ENCODE measurements at regions not wholly inside any gene's neighbourhood (a gene's known extent, or its start where the extent isn't known, plus 50 kb on each side); places are given as distances from the start of the nearest gene placed in this dataset.
"Not testable (repeated sequence)": the region's sequence is repeated elsewhere in the genome, so short reads cannot be mapped to it uniquely, and the experiment has no call there.

DNA sequence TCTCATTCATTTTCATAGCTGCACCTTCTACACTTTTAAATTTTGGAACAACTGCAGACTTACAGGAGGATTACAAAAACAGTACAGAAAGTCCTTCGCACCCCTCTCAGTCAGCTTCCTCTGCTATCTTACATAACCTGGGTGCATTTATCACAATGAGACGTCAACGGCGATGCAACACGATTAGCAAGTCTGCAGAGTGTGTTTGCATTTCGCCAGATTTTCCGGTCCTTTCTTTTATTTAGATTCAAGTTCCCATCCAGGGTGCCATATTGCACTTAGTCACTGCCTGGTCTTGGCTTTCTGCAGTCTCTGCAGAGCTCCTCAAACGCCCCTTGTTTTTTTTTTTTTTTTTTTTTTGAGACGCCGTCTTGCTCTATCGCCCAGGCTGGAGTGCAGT, 85.9 kb downstream of the ASMT start:
- H3K4me3 Mint-ChIP-seq: no peak overlapping the region

DNA sequence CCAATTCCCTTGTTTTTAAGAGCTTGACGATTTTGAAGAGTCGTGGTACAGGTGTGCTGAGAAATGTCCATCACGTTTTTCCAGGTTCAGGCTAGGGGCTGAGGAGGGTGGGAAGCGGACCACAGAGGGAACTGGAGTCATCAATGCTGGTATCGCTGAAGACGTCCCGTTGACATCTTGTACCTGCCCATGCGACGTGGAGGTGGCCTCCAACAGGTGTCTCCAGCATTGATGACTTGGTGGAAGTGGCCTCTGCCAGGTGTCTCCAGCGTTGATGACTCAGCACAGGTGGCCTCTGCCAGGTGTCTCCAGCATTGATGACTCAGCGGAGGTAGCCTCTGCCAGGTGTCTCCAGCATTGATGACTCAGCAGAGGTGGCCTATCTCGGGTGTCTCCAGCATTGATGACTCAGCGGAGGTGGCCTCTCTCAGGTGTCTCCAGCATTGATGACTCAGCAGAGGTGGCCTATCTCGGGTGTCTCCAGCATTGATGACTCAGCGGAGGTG, 86.6 kb downstream of the ASMT start:
- not testable (repeated sequence) for H3K4me3 Mint-ChIP-seq; H3K36me3 Mint-ChIP-seq (ENCODE audit: insufficient read depth); H3K27ac Mint-ChIP-seq; H3K27me3 Mint-ChIP-seq; H3K9me3 Mint-ChIP-seq; ATAC-seq (replicated peaks); H3K4me1 Mint-ChIP-seq (ENCODE audit: low read depth in 2 of 2); DNase-seq

More for the DNA sequence above, 85.9 kb downstream of the ASMT start:
- Mint-ChIP-seq H3K27me3 (no peaks in the 10 kb centered on the region), H3K9me3 (peaks cover 6% of the 10 kb centered on the region in 2 donors), H3K4me1 (ENCODE audit: low read depth in 2 of 2) (no peaks in the 10 kb centered on the region), H3K36me3 (ENCODE audit: insufficient read depth) (no peaks in the 10 kb centered on the region), H3K27ac (no peak overlapping the region)
- ATAC-seq (replicated peaks) (no peak), DNase-seq (no peak)

DNA sequence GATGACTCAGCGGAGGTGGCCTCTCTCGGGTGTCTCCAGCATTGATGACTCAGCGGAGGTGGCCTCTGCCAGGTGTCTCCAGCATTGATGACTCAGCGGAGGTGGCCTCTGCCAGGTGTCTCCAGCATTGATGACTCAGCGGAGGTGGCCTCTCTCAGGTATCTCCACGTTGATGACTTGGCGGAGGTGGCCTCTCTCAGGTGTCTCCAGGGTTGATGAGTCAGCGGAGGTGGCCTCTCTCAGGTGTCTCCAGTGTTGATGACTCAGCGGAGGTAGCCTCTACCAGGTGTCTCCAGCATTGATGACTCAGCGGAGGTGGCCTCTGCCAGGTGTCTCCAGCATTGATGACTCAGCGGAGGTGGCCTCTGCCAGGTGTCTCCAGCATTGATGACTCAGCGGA, 87.3 kb downstream of the ASMT start:
- H3K4me1 Mint-ChIP-seq (ENCODE audit: low read depth in 2 of 2); H3K27ac Mint-ChIP-seq; H3K27me3 Mint-ChIP-seq; H3K9me3 Mint-ChIP-seq; H3K36me3 Mint-ChIP-seq (ENCODE audit: insufficient read depth); H3K4me3 Mint-ChIP-seq; DNase-seq; ATAC-seq (replicated peaks): not testable (repeated sequence)

DNA sequence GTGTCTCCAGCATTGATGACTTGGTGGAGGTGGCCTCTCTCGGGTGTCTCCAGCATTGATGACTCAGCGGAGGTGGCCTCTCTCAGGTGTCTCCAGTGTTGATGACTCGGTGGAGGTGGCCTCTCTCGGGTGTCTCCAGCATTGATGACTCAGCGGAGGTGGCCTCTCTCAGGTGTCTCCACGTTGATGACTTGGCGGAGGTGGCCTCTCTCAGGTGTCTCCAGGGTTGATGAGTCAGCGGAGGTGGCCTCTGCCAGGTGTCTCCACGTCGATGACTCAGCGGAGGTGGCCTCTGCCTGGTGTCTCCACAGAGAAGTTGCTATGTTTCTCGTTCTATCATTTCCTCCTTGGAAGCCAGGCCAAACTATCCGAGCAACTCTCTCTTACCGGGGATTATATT, 87.7 kb downstream of the ASMT start:
- DNase-seq; H3K27ac Mint-ChIP-seq; H3K36me3 Mint-ChIP-seq (ENCODE audit: insufficient read depth); H3K4me3 Mint-ChIP-seq; H3K4me1 Mint-ChIP-seq (ENCODE audit: low read depth in 2 of 2); H3K9me3 Mint-ChIP-seq; ATAC-seq (replicated peaks); H3K27me3 Mint-ChIP-seq: not testable (repeated sequence)

DNA sequence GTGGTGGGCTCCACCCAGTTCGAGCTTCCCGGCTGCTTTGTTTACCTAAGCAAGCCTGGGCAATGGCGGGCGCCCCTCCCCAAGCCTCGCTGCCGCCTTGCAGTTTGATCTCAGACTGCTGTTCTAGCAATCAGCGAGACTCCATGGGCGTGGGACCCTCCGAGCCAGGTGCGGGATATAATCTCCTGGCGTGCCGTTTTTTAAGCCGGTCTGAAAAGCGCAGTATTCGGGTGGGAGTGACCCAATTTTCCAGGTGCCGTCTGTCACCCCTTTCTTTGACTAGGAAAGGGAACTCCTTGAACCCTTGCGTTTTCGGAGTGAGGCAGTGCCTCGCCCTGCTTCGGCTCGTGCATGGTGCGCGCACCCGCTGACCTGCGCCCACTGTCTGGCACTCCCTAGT, 94.4 kb downstream of the ASMT start:
- H3K4me1 Mint-ChIP-seq (ENCODE audit: low read depth in 2 of 2); DNase-seq; H3K9me3 Mint-ChIP-seq; ATAC-seq (replicated peaks); H3K27ac Mint-ChIP-seq; H3K4me3 Mint-ChIP-seq; H3K36me3 Mint-ChIP-seq (ENCODE audit: insufficient read depth); H3K27me3 Mint-ChIP-seq: not testable (repeated sequence)

DNA sequence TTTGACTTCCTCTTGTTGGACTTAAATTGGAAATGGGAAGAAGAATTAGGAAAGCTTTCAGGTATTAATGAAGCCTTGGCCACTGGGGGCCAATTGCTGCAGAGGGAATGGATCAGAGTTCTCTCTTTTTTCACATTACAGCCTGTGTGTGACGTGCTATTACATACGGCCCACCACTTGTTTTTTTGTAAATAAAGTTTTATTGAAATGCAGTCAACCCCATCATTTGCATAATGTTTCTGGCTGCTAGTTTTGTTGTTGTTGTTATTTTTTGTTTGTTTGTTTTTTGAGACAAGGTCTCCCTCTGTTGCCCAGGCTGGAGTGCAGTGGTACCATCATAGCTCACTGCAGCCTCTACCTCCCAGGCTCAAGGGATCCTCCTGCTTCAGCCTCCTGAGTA, 98.4 kb downstream of the ASMT start:
- DNase-seq (no peak), ATAC-seq (replicated peaks) (no peak)
- peaks cover 0 to 4% of the 10 kb centered on the region in 2 donors for H3K4me1 Mint-ChIP-seq (ENCODE audit: low read depth in 2 of 2)
- H3K27me3 Mint-ChIP-seq: no peaks in the 10 kb centered on the region
- no peak overlapping the region for H3K4me3 Mint-ChIP-seq
- H3K9me3 Mint-ChIP-seq: no peaks in the 10 kb centered on the region
- H3K36me3 Mint-ChIP-seq (ENCODE audit: insufficient read depth): no peaks in the 10 kb centered on the region
- H3K27ac Mint-ChIP-seq: no peak overlapping the region

DNA sequence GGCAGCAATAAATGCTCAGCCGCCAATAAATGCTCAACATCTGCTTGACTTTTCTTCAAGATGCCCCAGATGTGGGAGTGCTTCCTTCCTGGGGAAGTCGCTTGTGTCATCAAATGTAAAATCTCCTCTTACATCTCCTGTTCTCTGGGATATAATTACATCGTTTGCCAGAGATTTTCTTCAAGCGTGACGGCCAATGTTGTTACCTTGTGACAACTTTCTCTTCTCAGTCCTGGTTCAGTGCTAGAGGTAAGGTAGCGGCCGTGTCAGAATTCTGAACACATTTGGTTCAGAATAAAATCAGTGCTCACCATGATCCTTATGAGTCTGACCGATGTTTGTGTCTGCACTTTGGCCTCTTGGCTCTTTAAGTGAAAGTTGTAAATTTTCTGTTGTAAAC, 102.5 kb downstream of the ASMT start:
- Mint-ChIP-seq H3K27me3 (no peaks in the 10 kb centered on the region), H3K9me3 (no peaks in the 10 kb centered on the region), H3K4me3 (no peak overlapping the region), H3K27ac (no peak overlapping the region), H3K36me3 (ENCODE audit: insufficient read depth) (no peaks in the 10 kb centered on the region), H3K4me1 (ENCODE audit: low read depth in 2 of 2) (peaks cover 0 to 3% of the 10 kb centered on the region in 2 donors)
- DNase-seq: no peak
- no peak for ATAC-seq (replicated peaks)

DNA sequence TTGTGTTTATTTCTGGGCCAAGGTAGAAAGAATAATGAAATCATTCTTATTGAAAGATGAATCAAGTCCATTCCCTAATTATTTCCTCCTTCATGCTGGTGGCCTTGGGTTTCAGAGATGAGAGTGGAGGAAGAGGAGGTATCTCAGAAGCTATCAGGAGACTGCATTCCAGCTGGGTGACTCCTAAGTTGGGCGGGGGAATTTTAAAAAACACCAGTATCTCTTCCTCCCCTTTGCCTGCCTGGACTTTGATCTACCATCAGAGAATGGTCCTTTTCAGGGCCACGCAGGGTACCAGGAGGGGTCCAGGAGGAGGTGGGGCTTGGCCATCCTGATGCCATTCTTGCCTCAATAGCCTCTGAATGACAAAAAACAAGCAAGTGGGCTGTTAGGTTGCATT, 104.4 kb downstream of the ASMT start:
- no peaks in the 10 kb centered on the region for H3K9me3 Mint-ChIP-seq
- H3K4me3 Mint-ChIP-seq: no peak overlapping the region
- no peak overlapping the region for H3K27ac Mint-ChIP-seq
- ATAC-seq (replicated peaks) (no peak), DNase-seq (no peak)
- no peaks in the 10 kb centered on the region for H3K4me1 Mint-ChIP-seq (ENCODE audit: low read depth in 2 of 2)
- H3K36me3 Mint-ChIP-seq (ENCODE audit: insufficient read depth): no peaks in the 10 kb centered on the region
- no peaks in the 10 kb centered on the region for H3K27me3 Mint-ChIP-seq

DNA sequence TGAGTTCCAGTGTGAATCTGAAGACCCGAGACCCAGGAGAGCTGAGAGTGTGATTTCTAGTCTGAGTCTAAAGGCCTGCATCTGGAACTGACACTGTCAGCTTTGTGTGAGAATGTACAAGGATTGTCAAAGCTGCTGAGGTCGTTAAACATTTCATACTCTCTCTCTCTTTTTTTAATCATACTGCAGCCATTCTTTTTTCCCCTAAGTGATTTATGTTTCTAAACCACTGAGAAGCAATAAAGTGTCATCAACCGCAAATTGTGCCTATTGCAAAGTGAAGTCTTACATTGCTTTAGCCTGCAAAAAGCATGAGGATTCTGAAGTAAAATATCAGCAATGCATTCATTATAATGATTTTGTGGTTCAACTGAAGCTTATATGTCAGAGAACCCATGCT, 106.0 kb downstream of the ASMT start:
- H3K27ac Mint-ChIP-seq: no peak overlapping the region
- DNase-seq: no peak
- no peak overlapping the region for H3K4me3 Mint-ChIP-seq
- no peaks in the 10 kb centered on the region for H3K27me3 Mint-ChIP-seq
- H3K9me3 Mint-ChIP-seq: no peaks in the 10 kb centered on the region
- no peak for ATAC-seq (replicated peaks)
- H3K4me1 Mint-ChIP-seq (ENCODE audit: low read depth in 2 of 2): no peaks in the 10 kb centered on the region
- H3K36me3 Mint-ChIP-seq (ENCODE audit: insufficient read depth): peaks cover 1% of the 10 kb centered on the region

DNA sequence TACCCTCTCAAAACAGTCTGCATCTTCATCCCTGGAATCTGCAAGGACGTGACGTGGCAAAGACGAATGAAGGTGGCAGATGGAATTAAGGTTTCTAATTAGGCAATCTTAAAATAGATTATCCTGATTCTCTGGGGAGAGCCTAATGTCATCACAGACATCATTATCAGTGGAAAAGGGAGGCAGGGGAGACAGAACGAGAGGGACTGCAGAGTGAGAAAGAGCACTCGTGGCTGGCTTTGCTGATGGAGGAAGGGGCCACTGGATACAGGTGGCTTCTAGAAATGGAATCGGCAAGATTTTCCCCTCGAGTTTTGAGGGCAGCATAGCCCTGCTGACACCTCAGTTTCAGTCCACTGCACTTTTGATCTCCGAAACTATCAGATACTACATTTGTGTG, 110.6 kb downstream of the ASMT start:
- Mint-ChIP-seq H3K27me3 (no peaks in the 10 kb centered on the region), H3K4me3 (no peak overlapping the region), H3K27ac (no peak overlapping the region), H3K4me1 (ENCODE audit: low read depth in 2 of 2) (no peaks in the 10 kb centered on the region), H3K36me3 (ENCODE audit: insufficient read depth) (peaks cover 14% of the 10 kb centered on the region), H3K9me3 (peaks cover 0 to 4% of the 10 kb centered on the region in 2 donors)
- no peak for DNase-seq
- no peak for ATAC-seq (replicated peaks)

DNA sequence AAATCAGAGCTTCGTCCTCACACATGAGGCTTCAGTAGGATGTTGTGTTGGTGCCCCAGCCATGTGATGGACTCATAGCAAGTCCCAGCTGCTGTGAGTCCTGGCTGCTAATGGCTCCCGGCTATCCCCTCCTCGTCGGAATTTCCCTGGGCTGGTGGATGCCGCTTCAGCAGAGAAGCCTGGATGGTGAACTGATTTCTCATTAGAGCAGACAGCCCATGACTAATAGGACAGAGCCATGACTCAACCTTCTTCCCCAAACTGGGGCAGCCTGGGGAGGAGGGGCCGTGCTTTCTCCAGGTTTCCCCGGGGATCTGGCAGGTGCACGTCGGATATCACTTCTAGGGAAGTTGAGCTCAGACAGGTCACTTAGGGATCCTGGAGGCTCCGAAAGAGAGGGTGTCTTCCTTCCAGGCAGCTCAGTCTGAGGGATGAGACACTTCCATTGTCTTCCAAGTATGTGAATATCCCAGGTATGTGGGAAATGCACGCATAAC, 112.7 kb downstream of the ASMT start:
- H3K27ac Mint-ChIP-seq: no peak overlapping the region
- peaks cover 0 to 4% of the 10 kb centered on the region in 2 donors for H3K9me3 Mint-ChIP-seq
- peaks cover 18% of the 10 kb centered on the region for H3K36me3 Mint-ChIP-seq (ENCODE audit: insufficient read depth)

DNA sequence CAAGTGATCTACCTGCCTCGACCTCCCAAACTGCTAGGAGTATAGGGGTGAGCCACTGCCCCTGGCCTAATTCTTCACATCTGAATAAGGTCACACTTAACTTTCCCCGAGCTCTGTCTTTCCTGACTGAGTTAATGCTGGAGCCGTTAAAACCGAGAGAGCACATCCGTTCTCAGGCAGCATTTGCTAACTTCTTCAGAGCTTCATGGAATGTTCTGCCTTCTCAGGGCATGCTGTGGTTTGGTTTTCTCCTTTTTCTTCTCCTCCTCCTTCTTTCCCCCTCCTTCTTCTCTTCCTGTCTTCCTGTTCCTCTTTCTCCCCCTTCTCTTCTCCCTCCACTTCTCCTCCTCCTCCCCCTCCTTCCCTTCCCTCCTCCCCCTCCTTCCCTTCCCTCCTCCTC, 119.9 kb downstream of the ASMT start:
- Mint-ChIP-seq H3K4me3 (no peak overlapping the region), H3K4me1 (ENCODE audit: low read depth in 2 of 2) (no peaks in the 10 kb centered on the region), H3K27me3 (no peaks in the 10 kb centered on the region), H3K36me3 (ENCODE audit: insufficient read depth) (peaks cover 28% of the 10 kb centered on the region), H3K9me3 (peaks cover 0 to 2% of the 10 kb centered on the region in 2 donors), H3K27ac (peak overlapping the region; percentile 38 to 67)
- ATAC-seq (replicated peaks): no peak
- DNase-seq: no peak

More for the DNA sequence above, 112.7 kb downstream of the ASMT start:
- DNase-seq (no peak), ATAC-seq (replicated peaks) (no peak)
- Mint-ChIP-seq H3K4me1 (ENCODE audit: low read depth in 2 of 2) (no peaks in the 10 kb centered on the region), H3K4me3 (no peak overlapping the region), H3K27me3 (no peaks in the 10 kb centered on the region)

DNA sequence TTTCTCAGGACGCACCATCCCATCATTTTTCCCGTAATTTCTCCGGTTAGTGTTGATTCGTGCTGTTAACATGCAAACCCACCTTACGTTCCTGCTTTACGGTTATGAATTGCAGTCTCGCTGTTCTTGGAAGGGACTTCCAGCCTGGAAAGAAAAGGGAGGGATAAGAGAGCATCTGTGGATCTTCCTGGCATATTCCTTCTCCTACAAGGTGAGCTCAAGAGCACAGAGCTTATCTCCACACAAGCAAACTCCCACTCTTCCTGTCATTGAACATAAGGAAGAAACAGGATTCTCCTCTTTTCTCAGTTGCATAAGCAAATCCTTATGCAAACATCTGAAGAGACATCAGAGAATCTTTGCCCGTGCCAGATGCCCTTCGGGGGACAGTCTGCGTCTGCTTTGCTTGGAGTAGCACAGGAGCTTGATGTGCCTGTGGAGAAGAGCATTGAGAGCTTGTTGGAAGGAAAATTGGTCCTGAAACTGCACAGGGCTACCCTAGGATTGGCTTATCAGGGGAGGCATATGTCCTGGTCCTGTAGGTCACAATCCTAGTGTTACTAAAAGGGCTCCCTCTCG, 127.0 kb downstream of the ASMT start:
- H3K27me3 Mint-ChIP-seq: no peaks in the 10 kb centered on the region
- H3K27ac Mint-ChIP-seq: no peak overlapping the region
- ATAC-seq (replicated peaks): no peak
- H3K36me3 Mint-ChIP-seq (ENCODE audit: insufficient read depth): peaks cover 11% of the 10 kb centered on the region
- H3K4me1 Mint-ChIP-seq (ENCODE audit: low read depth in 2 of 2): no peaks in the 10 kb centered on the region
- H3K4me3 Mint-ChIP-seq: no peak overlapping the region
- DNase-seq: no peak
- peaks cover 0 to 9% of the 10 kb centered on the region in 2 donors for H3K9me3 Mint-ChIP-seq

DNA sequence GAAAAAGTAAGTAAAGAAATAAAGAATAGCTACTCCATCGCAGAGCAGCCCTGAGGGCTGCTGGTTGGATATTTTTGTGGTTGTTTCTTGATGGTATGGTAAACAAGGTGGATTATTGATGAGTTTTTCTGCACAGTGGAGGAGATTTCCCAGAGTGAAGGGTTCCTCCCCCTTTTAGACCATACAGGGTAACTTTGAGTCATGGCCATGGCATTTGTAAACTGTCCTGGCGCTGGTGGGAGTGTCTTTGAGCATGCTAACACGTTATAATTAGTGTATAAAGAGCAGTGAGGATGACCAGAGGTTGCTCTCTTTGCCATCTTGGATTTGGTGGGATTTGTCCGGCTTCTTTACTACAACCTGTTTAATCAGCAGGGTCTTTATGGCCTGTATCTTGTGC, 128.2 kb downstream of the ASMT start:
- DNase-seq (no peak), ATAC-seq (replicated peaks) (no peak)
- Mint-ChIP-seq H3K4me3 (no peak overlapping the region), H3K36me3 (ENCODE audit: insufficient read depth) (peaks cover 11% of the 10 kb centered on the region), H3K27me3 (no peaks in the 10 kb centered on the region), H3K9me3 (peaks cover 0 to 12% of the 10 kb centered on the region in 2 donors), H3K4me1 (ENCODE audit: low read depth in 2 of 2) (no peaks in the 10 kb centered on the region), H3K27ac (no peak overlapping the region)
